Mammary epithelial cell (primary cell): ENCODE measurements at regions not wholly inside any gene's neighbourhood (a gene's known extent, or its start where the extent isn't known, plus 50 kb on each side); places are given as distances from the start of the nearest gene placed in this dataset.

Experiments
- EZH2 ChIP-seq: IDR thresholded peaks from 2 replicates; pipeline ENCODE4 v1.6.1; 2012; ENCODE audit warnings: low read length, inconsistent platforms, borderline replicate concordance
- TF ChIP-seq, protein P1 (sequence below), 2 donors: IDR thresholded peaks in 1 of 2; conservative IDR thresholded peaks in 1 of 2; 2 replicates each; pipeline ENCODE4 v1.5.1; 2011 to 2012; ENCODE audit warnings: inconsistent platforms in 2 of 2, low read length in 2 of 2, mild to moderate bottlenecking in 2 of 2, control low read depth in 1 of 2, low read depth in 1 of 2; ENCODE audit not compliant: insufficient read depth in 1 of 2; ENCODE audit errors: extremely low read depth in 1 of 2

DNA sequence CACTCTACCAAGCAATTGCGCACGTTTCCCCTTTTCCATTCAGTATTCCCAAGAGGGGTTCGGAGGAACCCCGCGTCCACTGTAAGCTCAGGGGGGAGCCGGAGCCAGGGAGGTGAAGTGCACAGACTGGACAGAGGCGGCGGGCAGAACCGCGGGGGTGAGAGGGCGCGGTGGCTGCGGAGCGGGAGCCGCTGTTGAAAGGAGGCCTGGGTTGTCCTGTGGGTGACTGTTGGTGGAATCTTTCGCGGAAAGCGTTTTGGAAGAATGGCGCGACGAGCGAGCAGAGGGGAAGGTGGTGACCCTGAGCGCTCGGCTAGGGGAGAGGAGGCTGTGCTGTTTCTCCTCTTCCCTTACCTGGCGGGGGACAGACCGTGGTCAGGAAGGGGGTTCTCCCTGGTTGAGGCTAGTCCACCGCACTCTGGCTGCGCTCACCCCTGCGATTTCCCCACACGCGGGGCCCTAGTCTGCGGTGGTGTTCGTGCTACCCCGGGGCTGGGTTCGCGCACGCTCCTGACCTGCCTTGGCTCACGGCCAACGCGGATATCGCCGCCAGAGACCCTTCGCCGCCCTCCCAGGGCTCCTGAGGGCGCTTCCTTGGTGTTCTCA is 92.8 kb downstream of the PRKAB2 start:
- TF ChIP-seq, protein P1, sequence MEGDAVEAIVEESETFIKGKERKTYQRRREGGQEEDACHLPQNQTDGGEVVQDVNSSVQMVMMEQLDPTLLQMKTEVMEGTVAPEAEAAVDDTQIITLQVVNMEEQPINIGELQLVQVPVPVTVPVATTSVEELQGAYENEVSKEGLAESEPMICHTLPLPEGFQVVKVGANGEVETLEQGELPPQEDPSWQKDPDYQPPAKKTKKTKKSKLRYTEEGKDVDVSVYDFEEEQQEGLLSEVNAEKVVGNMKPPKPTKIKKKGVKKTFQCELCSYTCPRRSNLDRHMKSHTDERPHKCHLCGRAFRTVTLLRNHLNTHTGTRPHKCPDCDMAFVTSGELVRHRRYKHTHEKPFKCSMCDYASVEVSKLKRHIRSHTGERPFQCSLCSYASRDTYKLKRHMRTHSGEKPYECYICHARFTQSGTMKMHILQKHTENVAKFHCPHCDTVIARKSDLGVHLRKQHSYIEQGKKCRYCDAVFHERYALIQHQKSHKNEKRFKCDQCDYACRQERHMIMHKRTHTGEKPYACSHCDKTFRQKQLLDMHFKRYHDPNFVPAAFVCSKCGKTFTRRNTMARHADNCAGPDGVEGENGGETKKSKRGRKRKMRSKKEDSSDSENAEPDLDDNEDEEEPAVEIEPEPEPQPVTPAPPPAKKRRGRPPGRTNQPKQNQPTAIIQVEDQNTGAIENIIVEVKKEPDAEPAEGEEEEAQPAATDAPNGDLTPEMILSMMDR (conservative IDR thresholded peaks at IDR 0.05 in 1 of 2, IDR thresholded peaks at IDR 0.05 in 1 of 2; ENCODE audit: extremely low read depth in 1 of 2, insufficient read depth in 1 of 2, low read depth in 1 of 2, low read length in 2 of 2), result no peak
- no peak for TF ChIP-seq EZH2
